ENCODE measurements at regions not wholly inside any gene's neighbourhood (a gene's known extent, or its start where the extent isn't known, plus 50 kb on each side); places are given as distances from the start of the nearest gene placed in this dataset.

DNA sequence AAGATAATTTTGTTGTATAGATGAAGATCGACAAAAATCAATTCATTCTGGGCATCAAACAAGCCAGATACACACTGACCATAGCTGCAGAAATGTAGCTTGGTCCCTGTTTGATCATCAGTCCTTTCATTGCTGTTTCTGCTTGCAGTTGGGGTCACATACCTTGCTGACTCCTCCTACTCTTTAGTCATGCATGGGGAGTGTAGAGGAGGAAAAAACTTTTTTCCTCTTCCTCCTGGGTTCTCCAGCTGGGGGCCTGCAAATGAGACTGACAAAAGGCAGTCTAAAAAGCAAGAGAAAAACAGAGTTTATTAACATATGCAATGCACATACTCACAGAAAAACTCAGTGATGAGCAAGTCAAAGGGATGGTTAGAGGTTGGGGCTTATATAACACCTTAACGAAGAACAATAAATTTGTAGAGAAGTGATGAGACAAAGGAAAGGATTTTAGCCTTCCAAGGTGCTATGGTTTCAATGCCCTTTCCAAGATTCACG, 105.8 kb downstream of the QRSL1 start (continued):
- TF ChIP-seq SP1 (IDR thresholded peaks at IDR 0.05; ENCODE audit: low read depth) = no peak
- no peak for TF ChIP-seq FOSL1 (IDR thresholded peaks at IDR 0.05; ENCODE audit: low read depth)
- TF ChIP-seq JUND (IDR thresholded peaks at IDR 0.05) = no peak
- TF ChIP-seq ELF1 (IDR thresholded peaks at IDR 0.05; ENCODE audit: borderline replicate concordance, low read depth) = no peak
- TF ChIP-seq SIN3A (IDR thresholded peaks at IDR 0.05; ENCODE audit: low read depth) = no peak
- no peak for TF ChIP-seq EGR1 (IDR thresholded peaks at IDR 0.05; ENCODE audit: low read depth)

DNA sequence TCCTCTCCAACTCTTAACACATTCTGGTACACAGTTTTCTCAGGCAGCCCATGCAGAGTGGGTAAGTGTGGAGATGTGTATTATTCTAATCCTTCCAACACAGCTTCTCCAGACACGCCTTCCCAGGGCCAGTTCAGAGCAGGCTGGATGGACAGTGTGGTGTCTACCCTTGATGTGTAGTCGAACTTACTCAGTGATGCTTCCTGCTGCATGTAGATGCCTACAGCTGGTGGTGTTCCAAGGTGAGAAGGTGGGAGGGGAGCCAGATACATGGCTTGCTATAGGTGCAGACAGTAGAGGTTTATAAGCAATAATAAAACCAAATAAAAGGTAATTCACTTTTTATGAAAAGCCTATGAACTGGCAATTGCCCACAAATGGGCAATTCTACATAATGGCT, 104.0 kb downstream of the QRSL1 start:
- Histone ChIP-seq H3K9ac (ENCODE audit: low read length) (no peak overlapping the region), H3K9me2 (ENCODE audit: insufficient read depth) (no peaks in the 10 kb centered on the region), H3K79me2 (ENCODE audit: insufficient read depth, low read length) (no peaks in the 10 kb centered on the region), H3K27me3 (ENCODE audit: insufficient read depth, low read length) (no peaks in the 10 kb centered on the region), H3K4me2 (ENCODE audit: low read length) (no peak overlapping the region), H3K36me3 (ENCODE audit: control insufficient read depth in 1 of 2, insufficient read depth in 2 of 2, low read length in 2 of 2) (no peaks in the 10 kb centered on the region), H3K4me3 (replicated peaks in 1 of 2; ENCODE audit: low read depth in 1 of 2, low read length in 2 of 2) (no peak overlapping the region), H4K20me1 (ENCODE audit: insufficient read depth) (no peaks in the 10 kb centered on the region), H3K9me3 (ENCODE audit: control insufficient read depth in 1 of 2, insufficient read depth in 1 of 2, low read depth in 1 of 2, low read length in 2 of 2) (no peaks in the 10 kb centered on the region), H2AFZ (ENCODE audit: low read depth, low read length, poor library complexity, severe bottlenecking) (no peak overlapping the region), H3K27ac (ENCODE audit: low read depth, low read length) (no peak overlapping the region), H3K4me1 (ENCODE audit: control insufficient read depth in 1 of 2, insufficient read depth in 2 of 2, low read length in 2 of 2) (no peaks in the 10 kb centered on the region)
- ChIA-PET POLR2A (no interaction called here), RAD21 (ENCODE audit: low non-redundant PET in 1 of 2, low total read pairs in 2 of 2, uncharacterized antibody in 2 of 2, unreplicated experiment in 2 of 2) (no interaction called here), CTCF (no interaction called here)
- TF ChIP-seq ZFX (IDR thresholded peaks at IDR 0.05) (no peak), ATF3 (IDR thresholded peaks at IDR 0.05) (no peak), YY1 (IDR thresholded peaks at IDR 0.05; ENCODE audit: extremely low read depth, insufficient replicate concordance, low read depth, low read length) (no peak), SIN3A (IDR thresholded peaks at IDR 0.05; ENCODE audit: low read depth) (no peak), ELF1 (IDR thresholded peaks at IDR 0.05; ENCODE audit: borderline replicate concordance, low read depth) (no peak), CBX3 (IDR thresholded peaks at IDR 0.05; ENCODE audit: low read depth) (no peak)
- TF ChIP-seq, protein P1, sequence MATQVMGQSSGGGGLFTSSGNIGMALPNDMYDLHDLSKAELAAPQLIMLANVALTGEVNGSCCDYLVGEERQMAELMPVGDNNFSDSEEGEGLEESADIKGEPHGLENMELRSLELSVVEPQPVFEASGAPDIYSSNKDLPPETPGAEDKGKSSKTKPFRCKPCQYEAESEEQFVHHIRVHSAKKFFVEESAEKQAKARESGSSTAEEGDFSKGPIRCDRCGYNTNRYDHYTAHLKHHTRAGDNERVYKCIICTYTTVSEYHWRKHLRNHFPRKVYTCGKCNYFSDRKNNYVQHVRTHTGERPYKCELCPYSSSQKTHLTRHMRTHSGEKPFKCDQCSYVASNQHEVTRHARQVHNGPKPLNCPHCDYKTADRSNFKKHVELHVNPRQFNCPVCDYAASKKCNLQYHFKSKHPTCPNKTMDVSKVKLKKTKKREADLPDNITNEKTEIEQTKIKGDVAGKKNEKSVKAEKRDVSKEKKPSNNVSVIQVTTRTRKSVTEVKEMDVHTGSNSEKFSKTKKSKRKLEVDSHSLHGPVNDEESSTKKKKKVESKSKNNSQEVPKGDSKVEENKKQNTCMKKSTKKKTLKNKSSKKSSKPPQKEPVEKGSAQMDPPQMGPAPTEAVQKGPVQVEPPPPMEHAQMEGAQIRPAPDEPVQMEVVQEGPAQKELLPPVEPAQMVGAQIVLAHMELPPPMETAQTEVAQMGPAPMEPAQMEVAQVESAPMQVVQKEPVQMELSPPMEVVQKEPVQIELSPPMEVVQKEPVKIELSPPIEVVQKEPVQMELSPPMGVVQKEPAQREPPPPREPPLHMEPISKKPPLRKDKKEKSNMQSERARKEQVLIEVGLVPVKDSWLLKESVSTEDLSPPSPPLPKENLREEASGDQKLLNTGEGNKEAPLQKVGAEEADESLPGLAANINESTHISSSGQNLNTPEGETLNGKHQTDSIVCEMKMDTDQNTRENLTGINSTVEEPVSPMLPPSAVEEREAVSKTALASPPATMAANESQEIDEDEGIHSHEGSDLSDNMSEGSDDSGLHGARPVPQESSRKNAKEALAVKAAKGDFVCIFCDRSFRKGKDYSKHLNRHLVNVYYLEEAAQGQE (IDR thresholded peaks at IDR 0.05; ENCODE audit: low read depth) = no peak
- BruUV-seq (replicated peaks) = no TSS peak
- no peak for DNase-seq (ENCODE audit: low read depth, low spot score)
- no peak for ATAC-seq
- intact Hi-C loops (cut with micrococcal nuclease) = no loop called here
